SW 1271 (cell line): ENCODE measurements at regions not wholly inside any gene's neighbourhood (a gene's known extent, or its start where the extent isn't known, plus 50 kb on each side); places are given as distances from the start of the nearest gene placed in this dataset.
"Not testable (repeated sequence)": the region's sequence is repeated elsewhere in the genome, so short reads cannot be mapped to it uniquely, and the experiment has no call there.

Experiments used
- DNase-seq, 2 experiments: peaks; one replicate each; lab custom pipeline; 2025; lab: John Stamatoyannopoulos, UW

DNA sequence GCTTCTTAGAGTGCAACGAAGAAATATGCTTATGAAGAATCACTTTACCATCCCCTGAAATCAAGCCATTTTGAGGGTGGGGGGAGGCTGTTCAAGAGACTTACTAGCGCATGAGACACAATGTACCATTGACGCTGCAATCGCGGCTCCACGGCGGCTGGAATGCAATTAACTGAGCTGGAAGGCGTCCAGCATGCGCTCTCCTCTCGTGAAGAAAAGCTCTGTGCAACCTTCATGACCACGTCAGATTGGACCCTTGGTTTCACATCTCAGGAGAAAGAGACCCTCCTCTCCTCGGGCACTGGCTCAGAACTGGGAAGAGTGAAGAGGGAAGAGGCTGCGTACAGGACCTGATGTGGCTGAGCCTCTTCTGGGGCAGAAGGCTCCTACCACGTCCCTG, 138.5 kb upstream of the IRX2 start:
- no peak for DNase-seq

DNA sequence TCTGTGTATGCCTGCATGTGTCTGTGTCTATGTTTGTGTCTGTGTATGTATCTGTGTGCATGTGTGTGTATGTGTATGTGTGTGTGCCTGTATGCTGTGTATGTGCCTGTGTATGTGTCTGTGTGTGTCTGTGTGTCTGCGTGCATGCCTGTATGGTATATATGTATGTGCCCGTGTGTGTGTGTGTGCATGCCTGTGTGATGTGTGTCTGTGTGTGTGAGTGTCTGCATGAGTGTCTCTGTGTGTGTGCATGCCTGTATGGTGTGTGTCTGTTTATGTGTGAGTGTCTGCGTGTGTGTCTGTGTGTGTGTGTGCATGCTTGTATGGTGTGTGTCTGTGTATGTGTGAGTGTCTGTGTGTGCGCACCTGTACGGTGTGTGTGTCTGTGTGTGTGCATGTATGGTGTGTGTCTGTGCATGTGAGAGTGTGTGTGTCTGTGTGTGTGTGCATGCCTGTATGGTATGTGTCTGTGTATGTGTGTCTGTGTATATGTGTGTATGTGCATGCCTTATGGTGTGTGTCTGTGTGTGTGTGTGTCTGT, 137.1 kb upstream of the IRX2 start:
- no peak for DNase-seq

DNA sequence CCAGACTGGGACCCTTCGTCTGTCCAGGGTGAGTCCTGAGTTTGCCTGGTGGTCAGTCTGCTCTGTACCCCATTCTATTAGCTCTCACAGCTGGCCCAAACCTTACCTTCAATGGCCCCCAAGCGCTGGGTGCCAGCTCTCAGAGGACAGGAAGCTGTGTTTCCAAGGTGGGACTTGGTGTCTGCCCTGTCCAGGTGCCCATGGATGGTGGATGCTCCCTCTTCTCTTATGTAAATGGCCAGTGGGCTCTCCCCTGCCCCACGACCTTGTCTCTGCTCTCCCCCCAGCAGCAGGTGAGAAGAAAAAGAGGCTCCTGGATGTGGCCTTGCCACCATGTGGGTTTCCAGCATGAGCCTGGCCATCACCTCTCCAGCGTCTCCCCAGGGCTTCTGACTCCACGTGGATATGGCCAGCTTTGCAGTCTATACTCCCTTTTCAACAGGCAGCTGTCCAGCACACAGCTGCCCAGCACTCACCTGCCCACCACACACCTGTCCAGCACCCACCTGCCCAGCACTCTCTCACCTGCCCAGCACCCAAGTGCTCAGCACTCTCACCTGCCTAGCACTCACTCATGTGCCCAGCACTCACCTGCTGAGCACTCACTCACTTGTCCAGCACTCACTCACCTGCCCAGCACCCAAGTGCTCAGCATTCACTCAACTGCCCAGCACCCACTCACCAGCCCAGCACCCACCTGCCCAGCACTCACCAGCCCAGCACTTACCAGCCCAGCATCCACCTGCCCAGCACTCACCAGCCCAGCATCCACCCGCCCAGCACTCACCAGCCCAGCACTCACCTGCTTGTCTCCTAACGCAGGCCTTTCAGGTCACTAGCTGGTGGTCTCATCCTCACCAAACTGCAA, 136.2 kb upstream of the IRX2 start:
- DNase-seq, result no peak

DNA sequence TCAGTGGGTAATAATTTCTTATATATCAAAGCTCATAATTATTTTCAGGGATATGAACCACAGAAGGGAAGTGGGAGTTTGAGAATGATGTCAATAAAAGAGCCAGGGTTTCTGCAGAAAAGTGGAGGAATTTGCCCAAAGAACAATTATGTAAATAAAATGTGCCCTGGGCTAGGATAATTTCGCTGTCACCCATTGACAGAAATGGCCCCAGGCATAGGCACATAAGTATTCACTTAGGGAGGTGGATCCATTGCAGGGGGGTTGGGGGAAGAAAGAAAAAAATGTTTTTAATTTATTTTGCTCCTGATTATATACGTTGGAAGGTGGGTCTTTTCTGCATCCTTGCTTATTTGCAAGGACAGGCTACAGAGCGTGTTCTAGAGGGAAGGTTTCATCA, 135.1 kb upstream of the IRX2 start:
- no peak for DNase-seq

DNA sequence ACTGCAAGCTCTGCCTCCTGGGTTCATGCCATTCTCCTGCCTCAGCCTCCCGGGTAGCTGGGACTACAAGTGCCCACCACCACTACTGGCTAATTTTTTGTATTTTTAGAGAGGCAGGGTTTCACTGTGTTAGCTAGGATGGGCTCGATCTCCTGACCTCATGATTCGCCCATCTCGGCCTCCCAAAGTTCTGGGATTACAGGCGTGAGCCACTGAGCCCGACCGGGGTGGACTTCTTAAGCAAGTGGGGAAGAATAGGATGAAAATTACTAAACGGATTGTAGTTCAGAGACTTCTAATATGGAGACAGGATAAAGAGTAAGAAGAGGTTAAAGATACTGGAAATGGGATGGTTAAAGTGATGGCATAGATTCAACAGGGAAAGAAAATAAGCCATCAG, 132.3 kb upstream of the IRX2 start:
- DNase-seq, result no peak

DNA sequence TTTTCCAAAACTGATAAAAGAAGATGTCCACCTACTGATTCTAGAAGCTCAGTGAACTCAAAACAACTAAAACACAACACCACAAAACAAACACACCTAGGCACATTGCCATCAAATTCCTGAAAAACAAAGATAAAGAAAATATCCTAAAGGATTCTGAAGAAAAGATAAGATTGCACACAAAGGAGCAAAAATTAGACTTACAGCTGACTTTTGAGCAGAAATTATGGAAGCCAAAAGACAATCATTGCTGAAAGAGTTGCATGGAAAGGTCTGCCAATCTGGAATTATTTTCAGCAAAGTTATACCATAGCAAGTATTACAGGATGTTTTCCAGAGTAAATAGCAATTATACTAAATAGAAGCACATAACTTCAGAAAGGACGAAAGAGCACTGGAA, 128.2 kb upstream of the IRX2 start:
- no peak for DNase-seq

DNA sequence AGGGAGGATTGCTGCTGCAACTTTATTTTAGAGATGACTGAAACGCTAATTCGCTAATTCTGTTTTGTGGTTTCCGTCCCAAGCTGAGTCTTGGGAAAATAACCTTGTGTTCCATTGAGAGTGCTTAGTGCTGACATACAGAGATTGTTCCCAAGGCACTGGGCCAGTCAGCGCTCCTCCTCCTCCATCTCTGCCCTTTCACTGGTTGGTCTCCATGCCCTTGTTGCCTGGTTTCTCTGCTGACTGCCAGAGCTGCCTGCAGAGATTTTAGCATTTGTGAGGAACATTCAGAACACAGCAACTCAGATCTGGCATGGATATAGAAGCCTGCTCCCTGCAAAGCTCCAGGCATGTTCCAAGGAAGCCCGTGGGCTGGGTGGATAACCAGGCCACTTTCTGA, 126.0 kb upstream of the IRX2 start:
- no peak for DNase-seq

DNA sequence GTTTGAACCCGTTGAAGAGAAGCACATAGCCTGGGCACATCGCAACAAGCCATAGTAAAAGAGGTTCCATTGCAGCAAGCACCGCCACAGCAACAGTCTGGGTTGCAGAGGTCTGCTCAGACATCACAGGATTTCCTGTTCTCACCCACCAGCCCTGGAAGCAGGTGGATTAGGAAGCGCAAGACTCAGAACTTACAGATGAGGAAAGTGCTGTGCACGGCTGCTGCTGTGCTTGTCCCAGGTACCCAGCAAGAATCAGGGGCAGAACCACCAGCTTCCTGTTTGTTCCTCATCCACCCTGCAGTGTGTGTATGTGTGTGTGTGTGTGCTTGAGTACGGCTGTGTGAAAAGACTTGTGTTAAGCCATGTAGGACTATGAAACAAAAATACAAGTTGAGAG, 124.7 kb upstream of the IRX2 start:
- no peak for DNase-seq

DNA sequence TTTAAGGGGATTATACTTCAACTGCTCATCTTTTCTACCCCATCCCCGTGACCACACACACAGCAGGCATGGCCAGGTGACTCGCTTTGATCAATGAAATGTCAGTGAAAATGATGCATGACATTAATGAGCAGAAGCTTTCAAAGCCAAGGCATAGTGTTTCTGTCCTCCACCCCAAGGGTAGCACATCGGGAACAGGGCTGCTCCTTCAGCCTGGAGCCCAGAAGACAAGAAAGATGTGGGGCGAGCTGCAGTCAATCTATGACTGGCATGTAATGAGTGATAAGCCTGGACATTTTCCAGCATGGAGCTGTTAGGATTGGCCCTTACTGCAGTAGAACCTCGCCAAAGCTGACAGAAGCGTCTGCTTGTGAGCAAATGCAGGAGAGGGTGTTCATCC, 122.6 kb upstream of the IRX2 start:
- DNase-seq, result no peak

DNA sequence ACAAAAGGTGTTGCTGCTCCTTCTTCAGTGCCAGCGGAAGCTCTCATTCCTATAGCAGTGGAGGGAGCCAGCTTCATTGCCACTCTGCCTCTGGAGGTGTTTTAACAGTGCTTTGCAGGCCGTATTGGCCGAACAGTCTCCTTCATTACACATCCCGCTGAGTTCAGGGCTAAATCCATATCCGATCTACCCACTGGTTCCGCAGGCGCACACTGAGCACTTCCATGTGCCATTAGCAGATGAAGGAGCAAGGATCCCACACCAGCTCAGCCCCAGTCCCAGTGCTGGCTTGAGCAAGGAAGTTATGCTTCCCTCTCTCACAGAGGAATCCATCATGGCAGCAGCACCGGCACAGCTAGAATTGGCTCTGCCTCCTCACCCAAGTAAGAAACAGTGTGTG, 121.2 kb upstream of the IRX2 start:
- DNase-seq, result no peak

DNA sequence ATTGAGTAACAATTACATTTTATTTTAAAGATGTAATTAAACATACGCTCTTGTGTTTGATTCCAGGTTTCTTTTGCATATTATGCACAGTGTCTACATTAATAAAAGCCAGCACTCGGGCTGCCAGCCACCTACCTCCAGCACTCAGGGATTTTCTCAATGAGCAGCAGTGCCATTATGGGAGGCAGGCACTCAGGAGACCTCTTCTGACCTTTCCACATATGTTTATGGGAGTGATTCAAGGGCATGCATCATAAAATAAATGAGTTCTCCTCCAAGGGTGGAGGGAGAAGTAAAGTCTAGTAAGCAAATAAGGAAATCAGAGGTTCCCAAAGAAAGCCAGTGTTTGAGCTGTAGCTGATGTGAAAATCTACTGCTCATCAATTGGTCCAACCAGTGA, 119.8 kb upstream of the IRX2 start:
- no peak for DNase-seq

DNA sequence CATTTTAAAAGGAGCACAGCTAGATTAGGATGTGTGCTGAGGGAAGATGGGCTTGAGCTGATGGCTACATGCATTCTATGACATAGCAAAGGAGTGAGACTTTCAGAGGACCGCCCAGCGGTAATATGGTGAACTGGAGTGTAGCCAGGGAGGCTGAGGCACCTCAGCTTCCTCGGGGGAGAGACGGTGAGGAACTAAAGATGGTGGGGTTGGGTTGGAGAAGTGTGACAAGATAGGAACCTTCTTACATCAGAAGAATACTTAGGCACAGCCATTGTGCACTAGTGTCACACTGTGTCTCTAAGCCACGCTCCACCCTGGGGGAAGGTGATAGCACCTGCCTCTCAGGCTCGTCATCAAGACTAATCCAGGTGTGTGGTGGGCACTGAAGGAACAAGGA, 118.0 kb upstream of the IRX2 start:
- no peak for DNase-seq

DNA sequence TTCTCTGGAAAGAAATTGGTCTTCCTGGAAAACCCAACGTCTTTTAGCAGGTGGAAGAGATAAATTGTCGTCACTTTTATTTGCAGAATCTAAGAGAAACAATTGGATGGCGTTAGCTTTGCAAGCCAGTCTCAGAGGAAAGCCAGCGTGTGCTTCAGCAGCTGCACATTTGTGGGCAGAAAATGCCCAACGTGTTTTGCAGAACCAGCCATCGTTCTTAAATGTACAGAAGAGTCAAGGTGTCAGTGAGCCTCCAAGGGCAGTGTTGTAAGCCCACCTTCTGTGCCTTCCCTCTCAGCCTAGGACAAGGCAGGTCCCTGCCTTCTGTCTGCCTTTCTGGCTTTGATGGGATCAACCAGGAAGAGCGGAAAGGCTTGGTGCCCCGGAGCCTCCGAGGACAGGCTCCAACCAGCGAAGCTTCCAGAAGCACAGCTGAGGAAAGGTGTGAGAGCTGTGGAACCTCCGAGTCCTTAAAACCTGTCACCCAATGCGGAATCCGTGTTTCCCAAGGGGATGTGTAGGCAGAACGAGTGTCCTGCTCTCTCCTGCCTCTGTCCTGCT, 116.0 kb upstream of the IRX2 start:
- DNase-seq, result no peak

DNA sequence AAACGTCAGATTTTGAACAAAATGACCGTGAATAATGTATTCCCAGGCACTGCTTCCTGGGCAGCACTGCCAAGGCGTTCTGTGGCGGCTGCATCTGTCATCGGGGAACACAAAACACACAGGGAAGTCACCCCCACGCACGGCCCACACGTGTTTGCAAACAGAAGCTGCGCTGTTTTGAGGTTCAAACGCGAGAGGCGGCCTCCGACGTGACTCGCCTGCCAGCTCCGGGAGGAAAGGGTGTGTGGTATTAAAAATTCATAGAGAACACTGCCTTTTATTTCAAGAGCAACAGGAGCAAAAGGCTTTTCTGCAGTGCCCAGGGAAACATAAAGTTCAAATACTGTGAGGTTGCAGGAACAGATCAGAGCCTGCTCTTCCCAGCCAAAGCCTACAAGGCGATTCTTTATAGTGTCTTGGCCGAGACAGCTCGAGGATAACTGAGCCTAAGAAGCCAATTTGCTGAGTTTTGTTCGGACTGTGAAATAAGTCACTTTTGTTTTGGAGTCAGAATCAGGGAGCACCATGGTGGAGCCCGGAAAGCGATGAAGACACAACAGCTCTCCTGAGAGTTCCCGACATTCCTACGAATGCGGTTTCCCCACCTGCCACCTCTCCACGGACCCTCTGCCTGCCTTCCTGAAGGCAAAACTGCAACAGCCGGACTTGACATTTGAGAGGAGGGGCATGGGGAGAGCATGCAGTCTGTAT, 115.3 kb upstream of the IRX2 start:
- DNase-seq, result no peak

DNA sequence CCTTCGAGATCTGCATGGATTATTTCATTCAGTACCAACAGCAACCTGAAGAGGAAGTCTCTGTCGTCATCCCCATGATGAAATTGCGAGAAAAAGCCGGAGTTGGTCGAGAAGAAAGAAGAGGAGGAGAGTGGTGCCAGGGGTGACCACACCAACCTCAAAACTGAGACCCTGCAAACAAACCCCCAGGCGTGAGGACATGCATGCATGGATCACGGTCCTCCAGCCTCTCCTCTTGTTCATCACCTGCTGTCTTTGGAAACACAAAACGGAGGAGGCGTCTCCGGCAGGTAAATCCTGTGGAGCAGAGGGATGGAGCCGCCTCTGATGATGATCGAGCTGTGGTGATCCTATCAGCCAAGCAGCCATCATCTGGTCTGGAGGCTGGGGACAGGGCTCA, 114.4 kb upstream of the IRX2 start:
- DNase-seq, result no peak

DNA sequence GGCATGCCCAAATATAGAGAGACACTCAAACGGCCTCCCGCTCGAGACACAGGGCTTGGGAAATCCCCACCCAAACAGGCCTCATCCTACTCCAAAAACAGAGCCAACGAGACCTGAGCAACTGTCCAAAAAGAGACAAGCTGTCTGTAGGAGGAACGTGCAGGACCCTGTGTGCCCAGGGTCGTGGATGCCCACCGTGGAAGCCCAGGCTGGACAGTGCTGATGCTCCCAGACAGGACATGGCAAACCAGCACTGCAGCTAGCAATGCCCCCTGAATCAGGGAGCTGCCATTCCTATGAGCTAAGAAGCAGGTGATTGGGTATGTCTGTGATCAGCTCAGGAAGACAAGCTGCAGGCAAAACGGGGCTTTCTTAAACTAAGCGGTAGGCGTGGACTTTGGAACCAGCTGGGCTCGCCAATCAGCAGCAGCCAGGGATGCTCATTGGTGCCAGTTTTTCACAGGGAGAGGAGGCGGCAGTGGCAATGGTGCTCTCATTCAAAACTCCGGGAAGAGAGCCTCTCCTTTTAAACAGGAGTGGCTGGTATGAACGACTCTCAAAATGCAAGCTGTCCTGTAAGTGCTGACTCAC, 113.1 kb upstream of the IRX2 start:
- DNase-seq, result no peak

DNA sequence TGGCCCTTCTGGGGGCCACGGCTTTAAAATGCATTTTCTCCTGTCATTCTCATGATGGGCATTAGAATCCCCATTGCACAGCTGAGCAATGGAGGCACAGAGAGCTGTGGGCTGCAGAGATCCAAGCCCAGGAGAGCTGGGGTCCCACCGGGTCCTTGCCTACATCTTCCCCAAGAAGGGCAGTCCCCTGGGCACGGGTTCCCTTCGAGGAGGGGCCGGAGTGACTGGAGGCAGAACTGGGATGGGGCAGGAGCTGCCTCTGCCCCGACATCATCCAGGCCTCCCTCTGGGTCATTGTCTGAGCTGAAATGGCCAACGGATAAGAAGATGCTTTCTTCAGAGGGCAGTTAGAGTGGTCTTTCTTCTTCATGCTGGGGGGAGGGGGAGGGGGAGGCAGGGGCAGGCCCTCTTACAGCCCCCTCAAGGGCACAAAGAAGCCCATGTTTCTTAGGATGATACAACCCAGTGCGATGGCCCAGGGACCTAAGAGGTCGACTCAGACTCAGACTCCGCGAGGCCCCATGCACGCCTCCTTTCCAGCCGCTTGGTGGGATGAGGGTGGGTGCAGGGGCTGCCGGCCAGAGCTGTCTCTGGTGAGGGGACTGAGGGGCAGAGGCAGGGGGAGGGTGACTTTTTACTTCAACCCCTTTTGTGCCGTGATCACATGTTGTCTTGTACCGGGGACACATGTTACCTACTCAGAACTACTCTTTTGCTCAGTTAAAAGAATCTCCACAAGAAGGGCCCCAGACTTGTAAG, 112.4 kb upstream of the IRX2 start:
- no peak for DNase-seq

DNA sequence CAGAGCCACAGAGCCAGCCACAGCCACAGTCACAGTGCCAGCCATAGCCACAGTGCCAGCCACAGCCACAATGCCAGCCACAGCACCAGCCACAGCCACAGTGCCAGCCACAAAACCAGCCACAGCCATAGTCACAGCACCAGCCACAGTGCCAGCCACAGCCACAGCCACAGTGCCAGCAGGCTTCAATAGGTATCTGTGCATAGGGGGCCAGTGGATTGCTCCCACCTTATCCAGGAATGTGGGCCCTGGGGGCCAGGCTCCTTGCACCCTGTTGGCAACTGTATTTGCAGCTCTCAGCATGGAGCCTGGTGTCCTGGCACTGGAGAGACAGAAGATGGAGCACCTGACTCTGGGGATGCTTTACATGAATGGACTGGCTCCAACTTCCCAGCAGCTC, 111.7 kb upstream of the IRX2 start:
- DNase-seq, result no peak

DNA sequence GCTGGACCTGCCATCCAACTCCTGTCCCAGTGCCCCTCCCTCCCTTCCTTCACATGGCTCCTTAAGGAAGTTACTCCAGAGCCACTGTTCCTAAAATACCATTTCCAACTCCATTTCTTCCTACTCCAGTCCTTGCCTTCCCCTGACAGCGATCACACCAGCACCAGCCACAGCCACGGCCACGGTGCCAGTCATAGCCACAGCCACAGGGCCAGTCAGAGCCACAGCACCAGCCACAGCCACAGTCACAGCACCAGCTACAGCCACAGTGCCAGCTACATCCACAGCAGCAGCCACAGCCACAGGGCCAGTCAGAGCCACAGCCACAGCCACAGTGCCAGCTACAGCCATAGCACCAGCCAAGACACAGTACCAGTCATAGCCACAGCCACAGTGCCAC, 110.7 kb upstream of the IRX2 start:
- not testable (repeated sequence) for DNase-seq

DNA sequence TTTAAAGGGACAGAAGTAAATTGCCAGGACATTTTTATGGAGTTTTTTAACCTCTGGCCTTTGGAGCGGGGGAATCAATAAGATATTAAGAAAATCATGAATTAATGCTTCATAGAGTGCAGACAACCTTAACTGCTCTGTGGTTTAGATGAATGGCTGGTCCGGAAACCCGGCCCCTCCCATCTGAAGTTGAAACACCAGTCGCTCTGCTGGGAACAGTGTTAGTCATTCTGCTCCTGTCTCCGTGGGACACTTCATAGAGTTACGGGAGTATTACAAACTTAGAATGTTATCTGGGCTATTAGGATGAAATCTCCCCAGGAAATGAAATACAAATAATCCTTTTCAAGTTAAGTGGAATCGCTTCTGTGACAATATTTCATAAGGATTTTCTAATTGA, 110.1 kb upstream of the IRX2 start:
- DNase-seq, result no peak

DNA sequence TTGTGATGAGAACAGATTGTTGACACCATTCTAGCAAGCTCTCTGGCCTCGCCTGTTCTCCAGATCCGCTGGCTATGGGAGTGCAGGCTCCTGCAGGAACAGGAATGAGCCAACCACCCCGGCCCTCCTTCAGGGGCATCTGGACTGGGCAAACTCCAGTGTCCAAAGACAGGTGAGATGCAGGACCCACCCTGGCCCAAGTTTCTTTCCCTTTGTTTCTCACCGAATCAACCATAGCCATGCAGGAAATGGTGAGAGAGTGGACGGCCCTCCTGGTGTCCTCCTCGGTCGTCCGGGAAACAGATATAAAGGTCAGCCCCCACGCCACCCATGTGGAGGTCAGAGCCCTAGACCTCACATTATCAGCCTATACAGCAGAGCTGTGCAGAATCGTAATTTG, 108.6 kb upstream of the IRX2 start:
- DNase-seq, result no peak

DNA sequence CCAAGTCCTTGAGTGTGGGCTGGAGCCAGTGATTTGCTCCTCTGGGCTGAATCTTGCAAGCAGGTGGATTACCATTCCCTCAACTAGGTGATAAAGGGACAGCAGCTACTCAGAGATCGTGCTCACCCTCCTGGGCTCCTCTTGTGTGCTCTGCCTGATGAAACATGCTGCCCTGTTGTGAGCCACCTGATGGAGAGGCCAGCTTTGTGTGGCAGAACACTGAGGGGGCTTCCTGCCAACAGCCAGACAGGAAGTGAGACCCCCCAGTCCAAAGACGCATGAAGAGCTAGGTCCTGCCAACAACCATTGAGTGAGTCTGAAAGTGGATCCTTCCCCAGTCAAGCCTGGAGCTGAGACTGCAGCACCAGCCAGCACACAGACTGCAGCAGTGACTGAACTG, 106.4 kb upstream of the IRX2 start:
- no peak for DNase-seq
